ENCODE measurements at regions not wholly inside any gene's neighbourhood (a gene's known extent, or its start where the extent isn't known, plus 50 kb on each side); places are given as distances from the start of the nearest gene placed in this dataset.
A peak's percentile ranks its signal among the peaks of the same experiment; 100 is the strongest.

DNA sequence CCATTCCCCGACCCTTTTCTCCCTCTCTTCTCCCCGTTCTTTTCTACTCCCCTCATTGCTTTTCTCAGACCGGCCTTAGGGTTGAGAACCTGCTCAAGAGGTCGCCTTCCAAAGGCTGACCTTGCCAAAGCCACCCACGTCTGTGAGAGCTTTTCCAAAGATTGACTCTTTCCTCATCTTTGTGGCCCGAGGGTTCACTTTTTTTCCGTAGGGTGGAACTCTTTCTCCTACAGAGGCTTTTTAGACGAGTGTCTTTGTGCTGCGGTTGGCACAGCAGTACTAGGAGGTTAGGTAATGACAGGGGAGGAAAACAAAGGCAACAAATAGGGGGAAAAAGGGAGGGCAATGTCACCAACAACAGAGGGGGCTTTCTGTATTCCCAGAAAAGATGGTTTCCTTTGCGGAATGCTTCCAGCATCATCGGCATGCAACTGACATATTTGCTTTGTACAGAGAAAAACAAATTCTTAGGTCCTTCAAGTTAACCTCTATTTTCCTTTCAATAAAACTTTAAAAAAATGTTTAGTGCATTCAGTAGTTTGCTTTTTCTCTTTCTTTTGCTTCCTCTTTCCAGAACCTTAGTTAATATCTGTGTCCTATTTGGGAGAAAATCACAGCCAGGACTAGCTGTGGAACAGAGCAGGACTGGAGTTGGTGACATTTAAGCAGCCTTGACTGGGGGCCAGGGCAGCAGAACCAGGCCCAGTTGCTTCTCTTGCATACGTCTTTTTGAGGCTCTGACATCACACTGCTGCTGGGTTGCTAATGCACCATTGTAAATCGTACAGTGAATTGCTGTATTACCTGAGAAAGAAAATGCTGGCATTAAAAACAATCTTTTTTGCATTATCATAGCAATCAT lies 188.1 kb upstream of the FANCL start:
- TF ChIP-seq CTCF (IDR thresholded peaks at IDR 0.05) (no peak), EZH2 (IDR thresholded peaks at IDR 0.05; ENCODE audit: borderline replicate concordance, insufficient read depth, low read depth, low read length, poor library complexity, severe bottlenecking) (no peak)
- H3K4me3 Mint-ChIP-seq: peak overlapping the region; percentile 75
- Histone ChIP-seq H3K9me3 (ENCODE audit: control extremely low read depth in 1 of 3, control insufficient read depth in 2 of 3, insufficient read depth in 1 of 3, low read length in 2 of 3) (no peaks in the 10 kb centered on the region), H3K4me3 (ENCODE audit: control extremely low read depth in 1 of 5, extremely low read depth in 1 of 5, insufficient read depth in 1 of 5, low read depth in 2 of 5, low read length in 4 of 5) (no peak overlapping the region), H4K20me1 (ENCODE audit: control insufficient read depth, insufficient read depth, low read length, poor library complexity, severe bottlenecking) (no peaks in the 10 kb centered on the region), H3K36me3 (replicated peaks in 1 of 2; ENCODE audit: control extremely low read depth in 1 of 2, control insufficient read depth in 1 of 2, extremely low read depth in 1 of 2, insufficient read depth in 2 of 2, low read length in 1 of 2) (no peaks in the 10 kb centered on the region), H3K79me2 (ENCODE audit: control insufficient read depth, insufficient read depth, low read length) (no peaks in the 10 kb centered on the region), H3K27me3 (replicated peaks in 1 of 4; ENCODE audit: control extremely low read depth in 1 of 4, control insufficient read depth in 3 of 4, insufficient read depth in 4 of 4, low read length in 3 of 4) (peaks cover 0 to 14% (median 8%) of the 10 kb centered on the region in 4 experiments), H3K9ac (ENCODE audit: low read length) (no peak overlapping the region), H2AFZ (ENCODE audit: insufficient read depth, low read depth, low read length, poor library complexity, severe bottlenecking) (no peak overlapping the region), H3K4me2 (replicated peaks; ENCODE audit: low read depth, low read length, poor library complexity, severe bottlenecking) (peak overlapping the region; percentile 13), H3K27ac (ENCODE audit: low read length in 2 of 2) (no peak overlapping the region), H3K4me1 (ENCODE audit: control insufficient read depth in 2 of 2, insufficient read depth in 2 of 2, low read length in 2 of 2) (peaks cover 0 to 9% of the 10 kb centered on the region in 2 donors)
- ATAC-seq (ENCODE audit: low read depth): no peak
- no peak for DNase-seq
- H3K9me3 Mint-ChIP-seq (ENCODE audit: insufficient read depth): no peaks in the 10 kb centered on the region
- WGBS (ENCODE audit: insufficient coverage): 41% methylated on average over 6 of the region's 13 CpGs
- H3K27me3 Mint-ChIP-seq: peaks cover 42% of the 10 kb centered on the region
- CTCF ChIA-PET: no interaction called here
- intact Hi-C loops (cut with micrococcal nuclease): no loop called here
- POLR2A ChIA-PET: no interaction called here
- peaks cover 18% of the 10 kb centered on the region for H3K4me1 Mint-ChIP-seq
- H3K27ac Mint-ChIP-seq: no peak overlapping the region
